K562 (cell line): ENCODE measurements at regions not wholly inside any gene's neighbourhood (a gene's known extent, or its start where the extent isn't known, plus 50 kb on each side); places are given as distances from the start of the nearest gene placed in this dataset.

Source experiments
- CREB1 ChIP-seq, 2 experiments: sonication (generic) in 1 of 2; formaldehyde crosslinking in 1 of 2; IDR thresholded peaks; 2 replicates each; pipeline versions ENCODE4 v1.6.1 to v1.8.0; 2012 to 2022; ENCODE audit warnings: inconsistent platforms in 1 of 2, mild to moderate bottlenecking in 1 of 2, missing genetic modification reagents in 1 of 2, moderate library complexity in 1 of 2
- FOS ChIP-seq: IDR thresholded peaks from 3 replicates; pipeline ENCODE4 v1.6.1; 2011; ENCODE audit not compliant: insufficient read length; ENCODE audit errors: extremely low read depth
- FOXJ3 ChIP-seq: sonication (generic); formaldehyde crosslinking; IDR thresholded peaks from 2 replicates; pipeline ENCODE4 v1.4.0; 2020; ENCODE audit warnings: mild to moderate bottlenecking, missing genetic modification reagents
- KLF6 ChIP-seq: fragments of 250-450 bp; sonication (Bioruptor Pico); IDR thresholded peaks from 2 replicates; pipeline ENCODE4 v1.4.0; 2020; ENCODE audit warnings: mild to moderate bottlenecking, moderate library complexity, borderline replicate concordance
- MAFF ChIP-seq: IDR thresholded peaks from 2 replicates; pipeline ENCODE4 v1.6.1; 2012; ENCODE audit warnings: low read length, improper control_type of control experiment
- NR3C1 ChIP-seq: sonication (generic); formaldehyde crosslinking; IDR thresholded peaks from 2 replicates; pipeline ENCODE4 v1.8.1; 2022; ENCODE audit warnings: missing genetic modification reagents
- POLR2AphosphoS5 ChIP-seq: IDR thresholded peaks from 2 replicates; pipeline ENCODE4 v1.6.1; 2011; ENCODE audit warnings: mild to moderate bottlenecking, low read depth, low read length, moderate library complexity; ENCODE audit not compliant: control insufficient read depth, insufficient read depth
- POLR3G ChIP-seq: IDR thresholded peaks from 2 replicates; pipeline ENCODE4 v1.6.1; 2011; ENCODE audit not compliant: insufficient read length, insufficient replicate concordance; ENCODE audit errors: extremely low read depth
- TRIM28 ChIP-seq: fragments of 450-650 bp; IDR thresholded peaks from 2 replicates; pipeline ENCODE4 v1.6.1; 2017
- ZFX ChIP-seq: sonication (generic); formaldehyde crosslinking; IDR thresholded peaks from 2 replicates; pipeline ENCODE4 v1.8.0; 2022; ENCODE audit warnings: mild to moderate bottlenecking, missing genetic modification reagents, moderate library complexity
- TF ChIP-seq, protein P1 (sequence below), 3 experiments: IDR thresholded peaks in 2 of 3; conservative IDR thresholded peaks in 1 of 3; 2 replicates each; pipeline ENCODE4 v1.5.1; 2011 to 2012; ENCODE audit warnings: low read length in 3 of 3, mild to moderate bottlenecking in 3 of 3, control low read depth in 2 of 3, improper control_type of control experiment in 1 of 3, inconsistent platforms in 1 of 3, low read depth in 1 of 3, mixed read lengths in 1 of 3, moderate library complexity in 1 of 3; ENCODE audit not compliant: insufficient read depth in 2 of 3
- TF ChIP-seq, protein P2 (sequence below): fragments of 450-650 bp; IDR thresholded peaks from 2 replicates; pipeline ENCODE4 v1.7.1; 2018; ENCODE audit warnings: mild to moderate bottlenecking, low read depth; ENCODE audit not compliant: partially characterized antibody

DNA sequence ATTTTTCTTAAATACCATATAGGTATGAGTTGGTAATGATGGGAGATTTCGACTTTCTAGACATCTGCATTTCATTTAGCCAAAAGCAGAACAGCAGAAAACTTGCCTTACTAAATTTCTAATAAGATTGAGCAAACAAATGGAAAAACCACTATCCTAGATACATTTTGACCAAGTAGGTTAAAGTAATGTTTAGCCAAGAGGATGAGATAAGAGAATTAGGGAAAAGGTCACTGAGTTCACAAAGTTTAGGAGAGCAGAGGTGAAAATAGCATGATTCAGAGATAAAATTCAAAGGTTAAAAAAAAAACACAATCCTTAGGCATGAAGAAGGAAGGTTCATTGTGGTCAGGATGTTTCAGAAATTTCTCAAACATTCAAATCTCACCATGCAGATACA, 450.3 kb downstream of the CD83 start:
- TF ChIP-seq FOXJ3 (CRISPR knock-in tag) = no peak
- TF ChIP-seq CREB1 (IDR thresholded peaks at IDR 0.05) = no peak
- no peak for TF ChIP-seq CREB1 (CRISPR knock-in tag; IDR thresholded peaks at IDR 0.05)
- TF ChIP-seq, protein P1, sequence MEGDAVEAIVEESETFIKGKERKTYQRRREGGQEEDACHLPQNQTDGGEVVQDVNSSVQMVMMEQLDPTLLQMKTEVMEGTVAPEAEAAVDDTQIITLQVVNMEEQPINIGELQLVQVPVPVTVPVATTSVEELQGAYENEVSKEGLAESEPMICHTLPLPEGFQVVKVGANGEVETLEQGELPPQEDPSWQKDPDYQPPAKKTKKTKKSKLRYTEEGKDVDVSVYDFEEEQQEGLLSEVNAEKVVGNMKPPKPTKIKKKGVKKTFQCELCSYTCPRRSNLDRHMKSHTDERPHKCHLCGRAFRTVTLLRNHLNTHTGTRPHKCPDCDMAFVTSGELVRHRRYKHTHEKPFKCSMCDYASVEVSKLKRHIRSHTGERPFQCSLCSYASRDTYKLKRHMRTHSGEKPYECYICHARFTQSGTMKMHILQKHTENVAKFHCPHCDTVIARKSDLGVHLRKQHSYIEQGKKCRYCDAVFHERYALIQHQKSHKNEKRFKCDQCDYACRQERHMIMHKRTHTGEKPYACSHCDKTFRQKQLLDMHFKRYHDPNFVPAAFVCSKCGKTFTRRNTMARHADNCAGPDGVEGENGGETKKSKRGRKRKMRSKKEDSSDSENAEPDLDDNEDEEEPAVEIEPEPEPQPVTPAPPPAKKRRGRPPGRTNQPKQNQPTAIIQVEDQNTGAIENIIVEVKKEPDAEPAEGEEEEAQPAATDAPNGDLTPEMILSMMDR (IDR thresholded peaks at IDR 0.05 in 2 of 3, conservative IDR thresholded peaks at IDR 0.05 in 1 of 3; ENCODE audit: insufficient read depth in 2 of 3, low read depth in 1 of 3, low read length in 3 of 3) = no peak
- TF ChIP-seq MAFF = no peak
- no peak for TF ChIP-seq ZFX
- TF ChIP-seq POLR2AphosphoS5 = no peak
- TF ChIP-seq FOS = no peak
- no peak for TF ChIP-seq TRIM28
- TF ChIP-seq NR3C1 (CRISPR knock-in tag) = no peak
- TF ChIP-seq POLR3G = no peak
- TF ChIP-seq KLF6 (CRISPR knock-in tag) = no peak
- TF ChIP-seq, protein P2, sequence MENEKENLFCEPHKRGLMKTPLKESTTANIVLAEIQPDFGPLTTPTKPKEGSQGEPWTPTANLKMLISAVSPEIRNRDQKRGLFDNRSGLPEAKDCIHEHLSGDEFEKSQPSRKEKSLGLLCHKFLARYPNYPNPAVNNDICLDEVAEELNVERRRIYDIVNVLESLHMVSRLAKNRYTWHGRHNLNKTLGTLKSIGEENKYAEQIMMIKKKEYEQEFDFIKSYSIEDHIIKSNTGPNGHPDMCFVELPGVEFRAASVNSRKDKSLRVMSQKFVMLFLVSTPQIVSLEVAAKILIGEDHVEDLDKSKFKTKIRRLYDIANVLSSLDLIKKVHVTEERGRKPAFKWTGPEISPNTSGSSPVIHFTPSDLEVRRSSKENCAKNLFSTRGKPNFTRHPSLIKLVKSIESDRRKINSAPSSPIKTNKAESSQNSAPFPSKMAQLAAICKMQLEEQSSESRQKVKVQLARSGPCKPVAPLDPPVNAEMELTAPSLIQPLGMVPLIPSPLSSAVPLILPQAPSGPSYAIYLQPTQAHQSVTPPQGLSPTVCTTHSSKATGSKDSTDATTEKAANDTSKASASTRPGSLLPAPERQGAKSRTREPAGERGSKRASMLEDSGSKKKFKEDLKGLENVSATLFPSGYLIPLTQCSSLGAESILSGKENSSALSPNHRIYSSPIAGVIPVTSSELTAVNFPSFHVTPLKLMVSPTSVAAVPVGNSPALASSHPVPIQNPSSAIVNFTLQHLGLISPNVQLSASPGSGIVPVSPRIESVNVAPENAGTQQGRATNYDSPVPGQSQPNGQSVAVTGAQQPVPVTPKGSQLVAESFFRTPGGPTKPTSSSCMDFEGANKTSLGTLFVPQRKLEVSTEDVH = no peak
